ENCODE measurements at regions not wholly inside any gene's neighbourhood (a gene's known extent, or its start where the extent isn't known, plus 50 kb on each side); places are given as distances from the start of the nearest gene placed in this dataset.

DNA sequence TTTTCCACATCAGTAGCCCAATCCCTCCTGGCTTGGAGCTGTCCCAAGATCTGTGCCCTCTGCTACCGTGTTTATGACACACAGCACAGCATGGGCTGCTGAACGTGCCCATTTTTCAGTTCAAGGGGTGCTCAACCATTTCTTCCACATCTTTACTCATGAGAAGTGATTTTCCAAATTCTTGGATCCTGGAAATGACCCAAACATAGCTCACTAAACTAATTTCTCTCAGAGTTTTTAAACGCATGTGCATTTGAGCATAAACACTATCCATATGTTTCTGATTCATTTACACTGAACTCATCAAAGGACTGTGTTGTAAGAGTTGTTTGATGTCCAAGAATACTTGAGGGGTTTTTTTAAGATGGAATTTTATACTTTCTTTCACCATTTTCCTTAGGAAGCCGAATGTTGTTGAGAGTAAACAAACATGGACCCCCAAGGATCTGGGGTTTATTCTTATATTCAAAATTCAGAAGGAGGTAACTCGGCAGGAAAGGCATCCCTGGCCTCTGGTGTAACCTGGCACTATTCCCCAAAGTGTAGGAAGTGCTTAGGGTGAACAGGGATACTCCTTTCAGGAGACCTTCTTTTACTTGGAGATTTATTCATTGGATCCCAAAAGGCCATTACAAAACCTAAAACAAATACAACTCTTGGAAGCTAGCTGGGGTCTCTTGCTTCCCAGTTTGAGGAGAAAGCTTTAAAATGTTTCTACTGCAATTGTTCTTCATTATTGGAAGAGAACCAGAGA lies 215.0 kb downstream of the BMP4 start:
- Histone ChIP-seq H4K8ac (ENCODE audit: low read length) (no peak overlapping the region), H2AK5ac (ENCODE audit: low read length, severe bottlenecking) (no peak overlapping the region), H3K27me3 (ENCODE audit: control insufficient read depth in 1 of 2, insufficient read depth in 1 of 2, low read length in 2 of 2) (peaks cover 0 to 15% of the 10 kb centered on the region in 2 experiments), H3K4me2 (ENCODE audit: low read length, poor library complexity, severe bottlenecking) (no peak overlapping the region), H3K9me3 (ENCODE audit: control insufficient read depth, low read length) (no peaks in the 10 kb centered on the region), H2BK12ac (ENCODE audit: low read length in 2 of 2) (no peak overlapping the region), H3K27ac (ENCODE audit: low read length, poor library complexity, severe bottlenecking) (no peak overlapping the region), H3K79me1 (replicated peaks; ENCODE audit: low read length, poor library complexity, severe bottlenecking) (no peaks in the 10 kb centered on the region), H3K23ac (ENCODE audit: low read length in 2 of 2) (no peak overlapping the region), H2BK15ac (ENCODE audit: low read depth, poor library complexity, severe bottlenecking) (no peak overlapping the region), H3K9ac (ENCODE audit: low read length) (no peak overlapping the region), H2BK120ac (ENCODE audit: low read depth, low read length) (no peak overlapping the region), H3K4ac (ENCODE audit: low read depth in 1 of 2, low read length in 2 of 2) (no peak overlapping the region), H3K4me3 (ENCODE audit: insufficient read depth in 1 of 2, low read depth in 1 of 2, low read length in 2 of 2) (no peak overlapping the region), H4K91ac (ENCODE audit: low read length) (no peak overlapping the region), H2AFZ (ENCODE audit: low read depth, low read length) (no peak overlapping the region), H3K36me3 (ENCODE audit: control insufficient read depth in 1 of 2, insufficient read depth in 2 of 2, low read depth in 1 of 2, low read length in 2 of 2) (no peaks in the 10 kb centered on the region), H3K14ac (ENCODE audit: low read length in 2 of 2) (no peak overlapping the region), H2BK5ac (ENCODE audit: low read depth, low read length, poor library complexity, severe bottlenecking) (no peak overlapping the region), H3K18ac (ENCODE audit: low read depth in 1 of 2, low read length in 2 of 2) (no peak overlapping the region), H3K4me1 (ENCODE audit: control insufficient read depth, insufficient read depth, low read depth, low read length) (peaks cover 2% of the 10 kb centered on the region)
- DNase-seq: no peak
- 73% methylated on average over 4 of the region's 5 CpGs for WGBS

DNA sequence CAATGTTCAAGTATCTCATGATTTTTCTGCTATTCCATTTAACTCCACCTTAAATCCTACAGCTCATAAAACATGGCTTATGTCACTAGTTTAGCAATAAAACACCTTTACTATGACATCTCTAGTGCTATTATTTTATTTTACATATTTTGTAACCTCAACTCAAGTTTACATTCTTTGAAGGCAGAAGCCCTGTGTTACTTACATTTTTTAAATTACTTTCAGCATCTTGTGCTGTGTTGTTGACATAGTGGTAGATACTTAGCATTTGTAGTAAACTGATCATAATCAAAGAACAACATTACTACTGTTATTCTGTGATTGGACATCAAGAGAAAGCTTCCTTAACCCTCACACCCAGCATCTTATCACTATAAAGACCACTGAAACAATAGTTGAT lies 216.1 kb downstream of the BMP4 start:
- H3K18ac ChIP-seq (ENCODE audit: low read depth in 1 of 2, low read length in 2 of 2): no peak overlapping the region
- H2BK5ac ChIP-seq (ENCODE audit: low read depth, low read length, poor library complexity, severe bottlenecking): no peak overlapping the region
- H3K9ac ChIP-seq (ENCODE audit: low read length): no peak overlapping the region
- H2AK5ac ChIP-seq (ENCODE audit: low read length, severe bottlenecking): no peak overlapping the region
- no peaks in the 10 kb centered on the region for H3K9me3 ChIP-seq (ENCODE audit: control insufficient read depth, low read length)
- H3K27ac ChIP-seq (ENCODE audit: low read length, poor library complexity, severe bottlenecking): no peak overlapping the region
- H2BK120ac ChIP-seq (ENCODE audit: low read depth, low read length): no peak overlapping the region
- H4K91ac ChIP-seq (ENCODE audit: low read length): no peak overlapping the region
- peaks cover 0 to 15% of the 10 kb centered on the region in 2 experiments for H3K27me3 ChIP-seq (ENCODE audit: control insufficient read depth in 1 of 2, insufficient read depth in 1 of 2, low read length in 2 of 2)
- H3K36me3 ChIP-seq (ENCODE audit: control insufficient read depth in 1 of 2, insufficient read depth in 2 of 2, low read depth in 1 of 2, low read length in 2 of 2): no peaks in the 10 kb centered on the region
- H2BK15ac ChIP-seq (ENCODE audit: low read depth, poor library complexity, severe bottlenecking): no peak overlapping the region
- no peak for DNase-seq
- H2BK12ac ChIP-seq (ENCODE audit: low read length in 2 of 2): no peak overlapping the region
- H3K23ac ChIP-seq (ENCODE audit: low read length in 2 of 2): no peak overlapping the region
- H3K4ac ChIP-seq (ENCODE audit: low read depth in 1 of 2, low read length in 2 of 2): no peak overlapping the region
- no peak overlapping the region for H3K14ac ChIP-seq (ENCODE audit: low read length in 2 of 2)
- no peak overlapping the region for H3K4me3 ChIP-seq (ENCODE audit: insufficient read depth in 1 of 2, low read depth in 1 of 2, low read length in 2 of 2)
- H3K79me1 ChIP-seq (replicated peaks; ENCODE audit: low read length, poor library complexity, severe bottlenecking): no peaks in the 10 kb centered on the region
- peaks cover 2% of the 10 kb centered on the region for H3K4me1 ChIP-seq (ENCODE audit: control insufficient read depth, insufficient read depth, low read depth, low read length)
- no peak overlapping the region for H3K4me2 ChIP-seq (ENCODE audit: low read length, poor library complexity, severe bottlenecking)
- no peak overlapping the region for H4K8ac ChIP-seq (ENCODE audit: low read length)
- H2AFZ ChIP-seq (ENCODE audit: low read depth, low read length): no peak overlapping the region

DNA sequence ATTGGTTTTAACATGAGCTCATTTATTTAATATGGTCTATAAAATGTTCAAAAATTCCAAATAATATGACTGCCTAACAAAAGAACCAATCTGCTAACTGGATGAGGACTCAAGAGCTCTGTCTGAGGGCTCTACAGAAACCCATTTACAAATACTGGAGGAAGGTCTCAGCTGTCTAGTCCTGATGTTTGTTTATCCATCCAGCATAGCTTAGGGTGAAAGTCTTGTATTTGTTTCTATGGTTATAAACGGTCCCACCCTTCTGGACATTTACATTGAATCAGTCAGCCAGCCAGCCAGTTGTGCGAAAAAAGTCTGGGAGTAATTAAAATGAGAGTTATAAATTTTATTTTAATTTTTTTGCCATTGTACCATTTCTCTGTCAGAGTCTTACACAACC lies 220.7 kb downstream of the BMP4 start:
- no CpG with 5 or more reads among the region's 2 CpGs for WGBS
- no peak overlapping the region for H4K91ac ChIP-seq (ENCODE audit: low read length)
- no peaks in the 10 kb centered on the region for H3K9me3 ChIP-seq (ENCODE audit: control insufficient read depth, low read length)
- DNase-seq: peak; percentile 10
- no peaks in the 10 kb centered on the region for H3K27me3 ChIP-seq (ENCODE audit: control insufficient read depth in 1 of 2, insufficient read depth in 1 of 2, low read length in 2 of 2)
- no peak overlapping the region for H2BK15ac ChIP-seq (ENCODE audit: low read depth, poor library complexity, severe bottlenecking)
- H3K9ac ChIP-seq (ENCODE audit: low read length): no peak overlapping the region
- no peak overlapping the region for H3K4me3 ChIP-seq (ENCODE audit: insufficient read depth in 1 of 2, low read depth in 1 of 2, low read length in 2 of 2)
- H3K14ac ChIP-seq (ENCODE audit: low read length in 2 of 2): no peak overlapping the region
- H3K36me3 ChIP-seq (ENCODE audit: control insufficient read depth in 1 of 2, insufficient read depth in 2 of 2, low read depth in 1 of 2, low read length in 2 of 2): no peaks in the 10 kb centered on the region
- H3K4ac ChIP-seq (ENCODE audit: low read depth in 1 of 2, low read length in 2 of 2): no peak overlapping the region
- no peak overlapping the region for H2BK120ac ChIP-seq (ENCODE audit: low read depth, low read length)
- no peak overlapping the region for H3K18ac ChIP-seq (ENCODE audit: low read depth in 1 of 2, low read length in 2 of 2)
- H3K27ac ChIP-seq (ENCODE audit: low read length, poor library complexity, severe bottlenecking): no peak overlapping the region
- no peak overlapping the region for H2BK5ac ChIP-seq (ENCODE audit: low read depth, low read length, poor library complexity, severe bottlenecking)
- no peaks in the 10 kb centered on the region for H3K4me1 ChIP-seq (ENCODE audit: control insufficient read depth, insufficient read depth, low read depth, low read length)
- no peak overlapping the region for H3K4me2 ChIP-seq (ENCODE audit: low read length, poor library complexity, severe bottlenecking)
- H4K8ac ChIP-seq (ENCODE audit: low read length): no peak overlapping the region
- no peak overlapping the region for H2BK12ac ChIP-seq (ENCODE audit: low read length in 2 of 2)
- no peak overlapping the region for H2AK5ac ChIP-seq (ENCODE audit: low read length, severe bottlenecking)
- H3K79me1 ChIP-seq (replicated peaks; ENCODE audit: low read length, poor library complexity, severe bottlenecking): no peaks in the 10 kb centered on the region
- no peak overlapping the region for H3K23ac ChIP-seq (ENCODE audit: low read length in 2 of 2)
- no peak overlapping the region for H2AFZ ChIP-seq (ENCODE audit: low read depth, low read length)

DNA sequence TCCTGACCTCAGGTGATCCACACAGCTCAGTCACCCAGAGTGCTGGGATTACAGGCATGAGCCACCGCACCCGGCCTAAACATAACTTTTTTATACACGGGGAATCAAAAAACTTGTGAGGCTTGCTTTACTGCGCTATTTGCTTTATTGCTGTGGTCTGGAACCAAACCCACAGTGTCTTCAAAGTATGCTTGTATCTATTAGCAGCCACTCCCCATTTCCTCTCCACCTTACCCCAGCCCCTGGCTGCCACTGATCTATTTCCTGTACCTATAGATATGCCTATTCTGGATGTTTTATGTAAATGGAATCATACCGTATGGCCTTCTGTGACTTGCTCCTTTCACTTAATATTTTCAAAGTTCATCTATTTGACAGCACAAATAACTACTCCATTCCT lies 233.4 kb downstream of the BMP4 start:
- Histone ChIP-seq H2AFZ (ENCODE audit: low read depth, low read length) (no peak overlapping the region), H3K36me3 (ENCODE audit: control insufficient read depth in 1 of 2, insufficient read depth in 2 of 2, low read depth in 1 of 2, low read length in 2 of 2) (no peaks in the 10 kb centered on the region), H3K4ac (ENCODE audit: low read depth in 1 of 2, low read length in 2 of 2) (no peak overlapping the region), H3K27ac (ENCODE audit: low read length, poor library complexity, severe bottlenecking) (no peak overlapping the region), H2BK5ac (ENCODE audit: low read depth, low read length, poor library complexity, severe bottlenecking) (no peak overlapping the region), H3K4me2 (ENCODE audit: low read length, poor library complexity, severe bottlenecking) (no peak overlapping the region), H4K8ac (ENCODE audit: low read length) (no peak overlapping the region), H3K4me1 (ENCODE audit: control insufficient read depth, insufficient read depth, low read depth, low read length) (no peaks in the 10 kb centered on the region), H3K18ac (ENCODE audit: low read depth in 1 of 2, low read length in 2 of 2) (no peak overlapping the region), H4K91ac (ENCODE audit: low read length) (no peak overlapping the region), H3K9me3 (ENCODE audit: control insufficient read depth, low read length) (peaks cover 13% of the 10 kb centered on the region), H3K27me3 (ENCODE audit: control insufficient read depth in 1 of 2, insufficient read depth in 1 of 2, low read length in 2 of 2) (peaks cover 0 to 8% of the 10 kb centered on the region in 2 experiments), H2AK5ac (ENCODE audit: low read length, severe bottlenecking) (no peak overlapping the region), H2BK120ac (ENCODE audit: low read depth, low read length) (no peak overlapping the region), H2BK15ac (ENCODE audit: low read depth, poor library complexity, severe bottlenecking) (no peak overlapping the region), H3K9ac (ENCODE audit: low read length) (no peak overlapping the region), H3K4me3 (ENCODE audit: insufficient read depth in 1 of 2, low read depth in 1 of 2, low read length in 2 of 2) (no peak overlapping the region), H3K14ac (ENCODE audit: low read length in 2 of 2) (no peak overlapping the region), H3K79me1 (replicated peaks; ENCODE audit: low read length, poor library complexity, severe bottlenecking) (no peaks in the 10 kb centered on the region), H2BK12ac (ENCODE audit: low read length in 2 of 2) (no peak overlapping the region), H3K23ac (ENCODE audit: low read length in 2 of 2) (no peak overlapping the region)
- 91% methylated on average over 5 of the region's 5 CpGs for WGBS
- no peak for DNase-seq
